ENCODE measurements at regions not wholly inside any gene's neighbourhood (a gene's known extent, or its start where the extent isn't known, plus 50 kb on each side); places are given as distances from the start of the nearest gene placed in this dataset.
"Not testable (repeated sequence)": the region's sequence is repeated elsewhere in the genome, so short reads cannot be mapped to it uniquely, and the experiment has no call there.

DNA sequence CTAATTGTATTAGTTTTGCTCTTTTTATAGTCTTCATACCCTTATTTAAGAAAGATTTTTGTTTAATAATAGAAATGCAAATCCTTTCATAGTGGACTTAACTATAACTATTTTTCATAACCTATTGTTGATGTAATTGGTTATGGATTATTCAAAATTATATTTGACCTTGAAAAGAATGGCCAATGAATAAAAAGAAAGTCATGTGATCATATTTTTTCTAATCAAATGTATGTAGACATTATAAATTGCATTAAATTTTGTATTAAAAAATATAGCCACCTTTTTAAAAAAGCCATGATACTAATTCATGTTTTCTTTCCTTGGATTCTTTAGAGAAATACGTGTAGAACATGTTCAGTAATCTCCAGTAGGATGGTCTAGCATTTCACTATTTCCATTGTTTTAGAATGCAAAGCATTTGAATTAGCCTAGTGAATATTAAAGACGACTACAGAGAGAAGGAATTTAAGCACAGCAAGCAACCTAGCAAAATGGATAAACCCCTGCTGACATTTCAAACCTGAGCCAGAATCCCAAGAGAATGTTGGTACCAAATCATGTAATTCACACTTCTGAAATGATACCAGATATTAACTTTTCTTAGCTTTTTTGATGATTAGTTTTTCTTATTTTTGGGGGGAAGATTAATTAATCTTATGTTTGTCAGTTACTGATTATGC, 1297.4 kb upstream of the MIR17HG start:
- no peak for TF ChIP-seq POLR2AphosphoS5 (IDR thresholded peaks at IDR 0.05; ENCODE audit: low read depth)
- TF ChIP-seq, protein P1, sequence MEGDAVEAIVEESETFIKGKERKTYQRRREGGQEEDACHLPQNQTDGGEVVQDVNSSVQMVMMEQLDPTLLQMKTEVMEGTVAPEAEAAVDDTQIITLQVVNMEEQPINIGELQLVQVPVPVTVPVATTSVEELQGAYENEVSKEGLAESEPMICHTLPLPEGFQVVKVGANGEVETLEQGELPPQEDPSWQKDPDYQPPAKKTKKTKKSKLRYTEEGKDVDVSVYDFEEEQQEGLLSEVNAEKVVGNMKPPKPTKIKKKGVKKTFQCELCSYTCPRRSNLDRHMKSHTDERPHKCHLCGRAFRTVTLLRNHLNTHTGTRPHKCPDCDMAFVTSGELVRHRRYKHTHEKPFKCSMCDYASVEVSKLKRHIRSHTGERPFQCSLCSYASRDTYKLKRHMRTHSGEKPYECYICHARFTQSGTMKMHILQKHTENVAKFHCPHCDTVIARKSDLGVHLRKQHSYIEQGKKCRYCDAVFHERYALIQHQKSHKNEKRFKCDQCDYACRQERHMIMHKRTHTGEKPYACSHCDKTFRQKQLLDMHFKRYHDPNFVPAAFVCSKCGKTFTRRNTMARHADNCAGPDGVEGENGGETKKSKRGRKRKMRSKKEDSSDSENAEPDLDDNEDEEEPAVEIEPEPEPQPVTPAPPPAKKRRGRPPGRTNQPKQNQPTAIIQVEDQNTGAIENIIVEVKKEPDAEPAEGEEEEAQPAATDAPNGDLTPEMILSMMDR (IDR thresholded peaks at IDR 0.05; ENCODE audit: insufficient read depth, low read length), result no peak
- TF ChIP-seq, protein P2, sequence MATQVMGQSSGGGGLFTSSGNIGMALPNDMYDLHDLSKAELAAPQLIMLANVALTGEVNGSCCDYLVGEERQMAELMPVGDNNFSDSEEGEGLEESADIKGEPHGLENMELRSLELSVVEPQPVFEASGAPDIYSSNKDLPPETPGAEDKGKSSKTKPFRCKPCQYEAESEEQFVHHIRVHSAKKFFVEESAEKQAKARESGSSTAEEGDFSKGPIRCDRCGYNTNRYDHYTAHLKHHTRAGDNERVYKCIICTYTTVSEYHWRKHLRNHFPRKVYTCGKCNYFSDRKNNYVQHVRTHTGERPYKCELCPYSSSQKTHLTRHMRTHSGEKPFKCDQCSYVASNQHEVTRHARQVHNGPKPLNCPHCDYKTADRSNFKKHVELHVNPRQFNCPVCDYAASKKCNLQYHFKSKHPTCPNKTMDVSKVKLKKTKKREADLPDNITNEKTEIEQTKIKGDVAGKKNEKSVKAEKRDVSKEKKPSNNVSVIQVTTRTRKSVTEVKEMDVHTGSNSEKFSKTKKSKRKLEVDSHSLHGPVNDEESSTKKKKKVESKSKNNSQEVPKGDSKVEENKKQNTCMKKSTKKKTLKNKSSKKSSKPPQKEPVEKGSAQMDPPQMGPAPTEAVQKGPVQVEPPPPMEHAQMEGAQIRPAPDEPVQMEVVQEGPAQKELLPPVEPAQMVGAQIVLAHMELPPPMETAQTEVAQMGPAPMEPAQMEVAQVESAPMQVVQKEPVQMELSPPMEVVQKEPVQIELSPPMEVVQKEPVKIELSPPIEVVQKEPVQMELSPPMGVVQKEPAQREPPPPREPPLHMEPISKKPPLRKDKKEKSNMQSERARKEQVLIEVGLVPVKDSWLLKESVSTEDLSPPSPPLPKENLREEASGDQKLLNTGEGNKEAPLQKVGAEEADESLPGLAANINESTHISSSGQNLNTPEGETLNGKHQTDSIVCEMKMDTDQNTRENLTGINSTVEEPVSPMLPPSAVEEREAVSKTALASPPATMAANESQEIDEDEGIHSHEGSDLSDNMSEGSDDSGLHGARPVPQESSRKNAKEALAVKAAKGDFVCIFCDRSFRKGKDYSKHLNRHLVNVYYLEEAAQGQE (IDR thresholded peaks at IDR 0.05; ENCODE audit: insufficient replicate concordance, low read depth), result no peak
- TF ChIP-seq GABPA (IDR thresholded peaks at IDR 0.05; ENCODE audit: low read depth), result no peak
- TF ChIP-seq SPI1 (IDR thresholded peaks at IDR 0.05; ENCODE audit: borderline replicate concordance, low read depth), result no peak
- DNase-seq (ENCODE audit: low read depth in 1 of 2, low spot score in 1 of 2), result no peak
- Histone ChIP-seq H3K27me3 (ENCODE audit: insufficient read depth, poor library complexity, severe bottlenecking) (no peaks in the 10 kb centered on the region), H3K27ac (replicated peaks) (no peak overlapping the region), H3K4me3 (replicated peaks; ENCODE audit: insufficient read depth, low read length) (no peak overlapping the region)

DNA sequence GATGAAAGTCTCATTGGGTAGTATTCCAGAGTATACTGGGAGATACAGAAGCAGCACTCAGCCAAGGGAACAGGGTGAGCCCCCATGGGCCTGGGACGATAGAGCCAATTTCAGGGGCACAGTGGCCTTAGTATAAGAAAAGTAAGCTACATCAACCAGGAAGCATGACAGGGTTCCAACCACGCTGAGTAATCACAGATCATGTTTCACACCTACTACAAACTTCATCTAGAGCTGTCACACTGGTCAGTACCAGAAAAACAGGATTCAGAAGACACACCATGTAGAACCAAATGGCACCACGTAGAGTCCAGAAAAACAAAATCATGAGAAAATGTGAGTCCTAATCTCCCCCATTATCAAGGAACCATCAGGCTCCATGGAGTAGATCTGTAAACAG, 1292.4 kb upstream of the MIR17HG start:
- no peak for DNase-seq (ENCODE audit: low read depth in 1 of 2, low spot score in 1 of 2)
- no peaks in the 10 kb centered on the region for H3K27me3 ChIP-seq (ENCODE audit: insufficient read depth, poor library complexity, severe bottlenecking)

DNA sequence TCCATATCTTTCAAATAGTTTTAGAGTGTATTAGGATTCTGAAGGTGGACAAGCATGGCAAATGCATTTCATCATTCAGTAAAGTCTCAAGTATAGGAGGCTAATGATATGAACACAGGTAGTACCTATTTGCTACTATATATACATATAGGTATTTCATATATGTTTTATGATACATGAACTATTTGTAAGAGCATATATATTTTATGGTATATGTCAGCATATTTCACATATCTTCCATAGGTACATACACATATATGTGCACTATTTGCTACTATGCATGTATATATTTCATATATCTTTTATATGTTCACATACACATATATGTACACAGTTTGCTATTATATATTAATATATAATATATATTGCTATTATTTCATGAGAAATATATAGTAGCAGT, 1291.7 kb upstream of the MIR17HG start:
- DNase-seq (ENCODE audit: low read depth in 1 of 2, low spot score in 1 of 2), result no peak
- Histone ChIP-seq H3K4me3 (replicated peaks; ENCODE audit: insufficient read depth, low read length) (no peak overlapping the region), H3K27ac (replicated peaks) (no peak overlapping the region), H3K27me3 (ENCODE audit: insufficient read depth, poor library complexity, severe bottlenecking) (no peaks in the 10 kb centered on the region)
- TF ChIP-seq, protein P2 (IDR thresholded peaks at IDR 0.05; ENCODE audit: insufficient replicate concordance, low read depth), result no peak
- TF ChIP-seq, protein P1 (IDR thresholded peaks at IDR 0.05; ENCODE audit: insufficient read depth, low read length), result no peak
- TF ChIP-seq POLR2AphosphoS5 (IDR thresholded peaks at IDR 0.05; ENCODE audit: low read depth), result no peak
- no peak for TF ChIP-seq SPI1 (IDR thresholded peaks at IDR 0.05; ENCODE audit: borderline replicate concordance, low read depth)
- TF ChIP-seq GABPA (IDR thresholded peaks at IDR 0.05; ENCODE audit: low read depth), result no peak

More for the DNA sequence above, 1292.4 kb upstream of the MIR17HG start:
- H3K4me3 ChIP-seq (replicated peaks; ENCODE audit: insufficient read depth, low read length), result no peak overlapping the region
- TF ChIP-seq, protein P1 (IDR thresholded peaks at IDR 0.05; ENCODE audit: insufficient read depth, low read length), result no peak
- TF ChIP-seq SPI1 (IDR thresholded peaks at IDR 0.05; ENCODE audit: borderline replicate concordance, low read depth), result no peak
- TF ChIP-seq, protein P2 (IDR thresholded peaks at IDR 0.05; ENCODE audit: insufficient replicate concordance, low read depth), result no peak
- TF ChIP-seq GABPA (IDR thresholded peaks at IDR 0.05; ENCODE audit: low read depth), result no peak
- no peak for TF ChIP-seq POLR2AphosphoS5 (IDR thresholded peaks at IDR 0.05; ENCODE audit: low read depth)
- H3K27ac ChIP-seq (replicated peaks), result no peak overlapping the region

DNA sequence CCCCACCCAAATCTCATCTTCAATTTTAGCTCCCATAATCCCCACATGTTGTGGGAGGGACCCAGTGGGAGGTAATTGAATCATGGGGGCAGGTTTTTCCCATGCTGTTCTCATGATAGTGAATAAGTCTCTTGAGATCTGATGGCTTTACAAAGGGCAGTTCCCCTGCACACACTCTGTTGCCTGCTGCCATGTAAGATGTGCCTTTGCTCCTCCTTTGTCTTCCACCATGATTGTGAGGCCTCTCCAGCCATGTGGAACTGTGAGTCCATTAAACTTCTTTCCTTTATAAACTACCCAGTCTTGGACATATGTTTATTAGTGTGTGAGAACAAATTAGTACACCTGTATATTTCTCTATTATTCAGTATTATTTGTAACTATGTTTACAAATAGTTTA, 1283.3 kb upstream of the MIR17HG start:
- H3K27ac ChIP-seq (replicated peaks); DNase-seq (ENCODE audit: low read depth in 1 of 2, low spot score in 1 of 2); H3K4me3 ChIP-seq (replicated peaks; ENCODE audit: insufficient read depth, low read length); H3K27me3 ChIP-seq (ENCODE audit: insufficient read depth, poor library complexity, severe bottlenecking): not testable (repeated sequence)
